ENCODE measurements at regions not wholly inside any gene's neighbourhood (a gene's known extent, or its start where the extent isn't known, plus 50 kb on each side); places are given as distances from the start of the nearest gene placed in this dataset.

- no peak for DNase-seq (ENCODE audit: low read depth in 2 of 2)
Measured at GRCh38 chr10:4057021-4057420, 272.0 kb upstream of the KLF6 start.

DNA sequence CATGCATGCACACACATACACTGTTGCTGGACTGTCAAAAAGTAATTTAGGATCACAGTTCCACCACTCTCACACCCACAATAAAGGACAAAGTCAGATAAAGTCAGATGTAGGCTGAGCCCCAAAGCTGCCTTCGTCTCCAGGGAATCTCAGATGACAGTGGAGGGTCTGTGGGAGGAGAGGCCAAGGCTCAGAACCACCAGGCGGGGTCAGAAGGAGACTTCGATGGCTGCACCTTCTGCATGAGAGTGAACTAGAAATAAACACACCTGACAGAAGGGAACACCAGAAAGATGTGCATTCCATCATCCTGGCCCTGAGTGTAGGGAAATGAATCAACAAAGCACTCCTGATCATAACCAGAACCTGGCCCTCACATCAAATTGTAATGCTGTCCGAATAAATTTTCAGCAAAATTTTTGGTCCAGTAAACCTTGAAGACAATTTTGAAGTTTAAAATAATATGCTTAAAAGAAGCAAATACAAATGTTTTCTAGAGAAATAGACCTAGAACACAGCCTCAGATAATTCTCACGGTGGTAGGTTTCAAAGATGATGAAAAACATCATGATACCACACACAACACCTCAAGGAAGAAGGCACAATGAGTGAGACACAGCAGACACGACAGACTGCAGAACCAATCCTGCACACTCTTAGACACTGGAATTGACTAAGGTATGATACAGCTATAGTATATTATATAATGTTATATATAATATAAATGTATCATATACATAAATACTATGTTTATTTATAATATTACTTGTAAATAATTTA is 269.8 kb upstream of the KLF6 start:
- DNase-seq (ENCODE audit: low read depth in 2 of 2): no peak

- no peak for DNase-seq (ENCODE audit: low read depth in 2 of 2)
Measured at GRCh38 chr10:4053940-4054339, 268.9 kb upstream of the KLF6 start.

- no peak for DNase-seq (ENCODE audit: low read depth in 2 of 2)
Measured at GRCh38 chr10:4051641-4052151, 266.7 kb upstream of the KLF6 start.

DNA sequence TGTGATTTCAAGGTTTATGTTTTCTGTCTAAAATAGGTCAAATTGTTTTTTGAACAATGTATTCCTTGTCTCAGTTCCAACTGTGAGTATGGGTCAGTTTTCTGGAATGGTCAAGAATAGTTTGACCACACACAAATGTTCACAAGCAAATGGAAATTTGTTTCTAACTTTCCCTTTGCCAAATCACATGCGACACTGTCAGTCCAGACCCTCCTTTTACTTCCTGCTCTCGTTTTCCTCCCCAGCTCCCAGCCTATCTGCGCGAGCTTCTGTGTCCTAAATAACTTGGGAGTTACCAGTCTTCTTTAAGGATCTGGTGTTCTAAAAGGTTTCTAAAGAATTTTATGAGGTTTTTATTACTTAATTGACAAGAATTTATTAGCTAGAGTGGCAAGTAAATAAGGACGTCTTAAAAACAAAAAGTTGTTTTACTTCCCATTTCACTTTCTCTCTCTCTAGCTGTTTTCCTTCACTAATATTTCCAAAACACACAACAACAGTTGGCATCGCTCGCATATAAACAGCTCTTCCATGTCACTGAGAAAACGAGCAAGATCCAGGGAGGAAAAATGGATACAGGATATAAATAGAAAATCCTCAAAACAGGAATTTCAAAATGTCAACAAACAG is 266.1 kb upstream of the KLF6 start:
- DNase-seq (ENCODE audit: low read depth in 2 of 2): no peak

DNA sequence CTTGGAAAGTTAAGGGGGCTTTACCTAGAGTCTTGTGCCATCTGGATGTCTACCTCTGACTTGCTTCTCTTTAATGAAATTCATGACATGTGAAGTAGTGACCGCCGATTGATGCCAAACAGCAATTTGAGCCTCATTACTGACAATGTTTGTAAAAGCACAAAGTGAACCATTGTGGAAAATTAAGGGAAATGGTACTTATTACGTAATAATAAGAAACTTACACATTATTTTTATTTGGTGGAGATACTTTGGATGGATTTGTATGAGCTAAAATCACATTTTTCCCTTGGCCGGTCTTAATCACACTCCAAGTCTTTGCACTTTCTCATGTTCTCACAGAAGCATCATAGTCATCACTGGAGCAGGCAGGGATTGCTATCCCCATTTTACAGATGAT is 265.1 kb upstream of the KLF6 start:
- no peak for DNase-seq (ENCODE audit: low read depth in 2 of 2)

DNA sequence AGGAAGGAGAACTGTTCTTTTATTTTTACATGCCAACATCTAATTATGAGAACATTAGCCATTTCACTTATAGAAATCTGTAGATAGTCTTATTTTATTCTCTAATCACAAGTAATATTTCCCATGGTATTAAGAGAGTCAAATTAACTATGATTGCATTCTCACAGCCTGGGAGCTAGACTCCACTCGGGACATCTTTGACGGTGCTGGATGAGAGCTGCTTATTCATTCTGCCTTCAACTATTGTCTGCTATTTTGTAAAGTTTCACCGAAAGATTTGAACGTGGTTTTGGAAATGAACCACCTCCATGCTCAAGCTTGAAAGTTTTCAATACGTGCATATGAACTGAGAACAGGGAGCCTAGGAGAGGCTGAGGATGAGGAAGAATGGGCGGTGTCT is 264.3 kb upstream of the KLF6 start:
- DNase-seq (ENCODE audit: low read depth in 2 of 2): no peak

GRCh38 chr10:4048236-4048864 is 263.3 kb upstream of the KLF6 start:
- DNase-seq (ENCODE audit: low read depth in 2 of 2): no peak

- DNase-seq (ENCODE audit: low read depth in 2 of 2): no peak
Measured at GRCh38 chr10:4046712-4047354, 261.8 kb upstream of the KLF6 start.

DNA sequence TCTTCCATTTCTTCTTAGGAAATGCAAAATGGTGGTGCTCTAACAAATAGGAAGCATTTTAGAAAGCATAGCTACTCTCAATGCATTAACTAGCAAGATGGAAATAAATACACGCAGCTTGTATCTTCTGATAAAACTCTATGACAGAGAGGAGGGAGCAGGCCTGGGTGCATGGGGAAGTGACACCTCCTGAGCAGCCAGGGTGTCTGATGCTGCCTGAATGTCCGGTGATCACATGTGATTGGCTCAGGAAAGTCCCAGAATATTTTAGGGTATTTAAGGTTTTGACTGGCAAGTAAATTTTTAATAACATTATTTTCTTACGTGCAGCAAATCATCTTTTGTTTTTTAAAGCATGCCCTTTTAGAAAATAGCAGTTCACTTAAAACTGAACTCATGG is 261.0 kb upstream of the KLF6 start:
- no peak for DNase-seq (ENCODE audit: low read depth in 2 of 2)

- DNase-seq (ENCODE audit: low read depth in 2 of 2): no peak
Measured at GRCh38 chr10:4043897-4044665, 259.1 kb upstream of the KLF6 start.

DNA sequence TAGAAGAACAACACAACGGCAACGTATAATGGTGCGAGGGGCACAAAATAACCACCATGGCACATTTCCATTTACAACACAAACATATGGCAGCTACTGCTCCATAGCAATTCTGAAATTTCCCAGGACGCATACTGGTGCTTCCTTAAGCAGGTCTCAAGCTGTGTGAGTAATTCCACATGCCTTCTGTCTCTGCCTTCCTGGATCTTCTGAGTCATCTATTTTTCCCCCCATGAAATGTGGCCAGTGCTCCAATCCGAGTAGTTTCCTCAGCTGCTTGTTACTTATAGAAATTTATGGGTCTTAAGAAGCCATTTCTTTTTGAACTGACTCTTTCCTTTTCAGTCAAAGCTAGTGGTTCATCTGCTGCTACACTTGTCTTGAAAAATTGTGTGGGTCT is 256.6 kb upstream of the KLF6 start:
- no peak for DNase-seq (ENCODE audit: low read depth in 2 of 2)

- DNase-seq (ENCODE audit: low read depth in 2 of 2): no peak
Measured at GRCh38 chr10:4038000-4038399, 253.0 kb upstream of the KLF6 start.

DNA sequence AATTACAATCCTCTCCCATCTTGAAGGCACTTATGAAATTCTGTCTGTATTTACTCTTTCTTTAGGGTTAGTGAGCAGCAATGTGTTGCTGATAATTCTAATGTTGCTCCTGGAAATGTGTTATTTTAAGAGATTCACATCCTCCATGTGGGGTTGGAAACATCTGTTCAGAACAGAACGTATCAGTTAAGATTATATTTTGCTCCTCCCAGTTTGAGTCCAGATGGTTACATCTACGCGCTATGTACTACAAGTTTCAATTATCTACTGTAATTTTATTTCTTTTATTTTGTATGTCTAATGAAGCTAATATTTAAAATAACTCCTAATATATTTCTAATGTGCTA is 250.6 kb upstream of the KLF6 start:
- DNase-seq (ENCODE audit: low read depth in 2 of 2): no peak

DNA sequence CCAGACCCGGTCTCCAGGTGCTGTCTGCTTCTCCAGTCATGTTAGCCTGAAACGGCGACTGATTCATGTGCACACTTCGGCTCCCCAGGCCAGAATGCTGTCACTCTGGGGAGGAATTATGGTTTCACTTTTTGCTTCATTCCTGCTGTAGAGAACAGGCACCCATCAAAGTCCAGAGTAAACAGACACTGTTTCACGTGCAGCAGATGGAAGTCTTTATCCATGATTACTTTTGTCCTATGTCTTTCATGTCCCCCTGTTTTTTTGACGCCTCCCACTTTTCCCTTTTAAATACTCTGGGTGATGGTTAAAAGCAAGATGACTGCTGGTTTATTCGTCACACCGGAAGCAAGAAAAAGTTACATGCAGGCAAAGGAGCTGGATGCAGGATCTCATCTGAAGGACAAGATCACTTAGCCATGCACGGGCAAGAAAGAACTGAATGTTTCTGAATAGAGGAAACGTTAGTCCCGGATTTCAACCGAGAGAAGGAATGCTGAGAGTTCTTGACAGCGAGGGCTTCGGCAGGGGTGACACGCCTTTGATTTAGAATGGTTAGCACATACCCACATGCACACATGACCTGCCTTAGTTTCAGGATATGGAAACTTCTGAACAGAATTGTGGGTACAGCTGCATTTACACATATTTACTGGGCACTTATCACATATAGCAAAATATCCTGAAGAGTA is 250.0 kb upstream of the KLF6 start:
- no peak for DNase-seq (ENCODE audit: low read depth in 2 of 2)

DNA sequence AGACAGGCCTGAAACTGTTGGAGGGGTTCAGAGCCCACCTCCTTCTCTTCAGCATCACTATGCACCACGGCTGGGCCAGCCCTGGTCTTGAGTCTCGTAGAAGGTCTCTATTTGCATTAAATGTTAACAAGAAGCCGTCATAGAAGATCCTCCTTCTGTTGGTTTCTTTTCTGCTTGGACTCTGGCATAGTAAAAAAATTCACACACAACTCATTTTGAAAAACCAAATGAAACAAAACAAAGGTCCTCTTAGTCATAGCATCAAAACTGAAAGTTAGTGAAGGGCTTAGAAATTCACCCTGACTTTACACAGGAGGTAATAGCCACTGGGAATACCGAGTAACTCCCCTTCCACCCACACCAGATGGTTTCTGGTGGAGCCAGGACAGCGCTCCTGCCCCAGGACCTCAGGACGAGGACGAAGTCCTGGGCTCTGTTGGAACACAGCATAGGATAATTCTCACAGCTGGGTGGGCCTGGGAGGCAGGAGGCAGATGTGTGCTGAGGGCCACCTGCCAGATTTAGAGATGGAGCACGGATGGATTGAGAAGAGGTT is 248.4 kb upstream of the KLF6 start:
- no peak for DNase-seq (ENCODE audit: low read depth in 2 of 2)

DNA sequence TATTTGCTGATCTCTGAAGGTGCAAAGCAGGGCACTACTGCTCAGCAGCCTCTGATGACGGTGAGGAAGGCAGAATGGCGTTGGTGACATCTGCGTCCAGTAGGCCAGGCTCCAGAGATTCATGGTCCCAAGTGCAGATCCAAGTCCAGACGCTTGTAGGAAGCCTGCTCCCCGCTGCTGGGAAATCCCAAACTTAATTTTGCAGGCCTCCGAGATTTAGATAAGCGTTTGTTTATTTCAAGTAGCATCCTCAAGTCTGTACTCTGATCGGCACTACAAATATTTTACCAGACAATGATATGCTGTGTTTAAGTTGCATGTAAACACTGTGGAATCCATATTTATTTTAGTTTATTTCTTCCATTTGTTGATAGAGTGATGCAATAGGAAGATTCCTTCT is 244.9 kb upstream of the KLF6 start:
- DNase-seq (ENCODE audit: low read depth in 2 of 2): no peak

- no peak for DNase-seq (ENCODE audit: low read depth in 2 of 2)
Measured at GRCh38 chr10:4028854-4029583, 244.0 kb upstream of the KLF6 start.

- no peak for DNase-seq (ENCODE audit: low read depth in 2 of 2)
Measured at GRCh38 chr10:4028027-4028471, 243.0 kb upstream of the KLF6 start.

DNA sequence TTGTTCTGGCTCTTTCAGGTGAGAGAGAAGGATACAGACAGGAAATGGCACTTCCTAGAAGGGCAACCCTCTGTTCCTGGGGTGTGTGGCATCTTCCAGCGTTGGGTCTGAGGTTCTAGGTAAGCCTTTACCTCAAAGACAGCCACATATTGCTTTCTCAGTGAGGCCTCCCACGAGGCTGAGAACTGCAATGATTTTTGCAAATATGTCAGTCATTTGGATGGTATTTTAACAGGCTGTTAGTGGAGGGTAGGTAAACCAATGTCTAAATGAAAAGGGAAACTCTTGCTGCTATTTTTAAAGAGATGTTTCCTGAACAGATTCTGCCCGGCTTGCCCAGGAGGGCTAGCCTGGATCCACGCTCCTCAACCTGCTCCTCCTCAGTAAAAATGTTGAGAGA is 240.3 kb upstream of the KLF6 start:
- no peak for DNase-seq (ENCODE audit: low read depth in 2 of 2)

Data from activated CD4-positive, alpha-beta T cell treated with anti-CD3 and anti-CD28 coated beads for 24 hours (primary cell).